Endothelial cell (in vitro differentiated cells): ENCODE measurements at regions not wholly inside any gene's neighbourhood (a gene's known extent, or its start where the extent isn't known, plus 50 kb on each side); places are given as distances from the start of the nearest gene placed in this dataset.

ENCODE experiments used
- DNase-seq: peaks from one replicate; pipeline ENCODE4 v3.0.0; 2021; ENCODE audit warnings: low spot score
- H3K27ac Mint-ChIP-seq: one replicate; pipeline ENCODE4 v1.8.0; 2021; ENCODE audit warnings: mixed read lengths, inconsistent platforms; ENCODE audit not compliant: unreplicated experiment
- H3K27me3 Mint-ChIP-seq: one replicate; pipeline ENCODE4 v1.8.0; 2021; ENCODE audit warnings: mild to moderate bottlenecking, moderate library complexity, mixed read lengths, inconsistent platforms; ENCODE audit not compliant: unreplicated experiment
- H3K36me3 Mint-ChIP-seq: one replicate; pipeline ENCODE4 v1.8.0; 2021; ENCODE audit warnings: mild to moderate bottlenecking, low read depth, mixed read lengths, inconsistent platforms; ENCODE audit not compliant: unreplicated experiment
- H3K4me1 Mint-ChIP-seq: one replicate; pipeline ENCODE4 v1.8.0; 2021; ENCODE audit warnings: mild to moderate bottlenecking, mixed read lengths, inconsistent platforms; ENCODE audit not compliant: unreplicated experiment
- H3K4me3 Mint-ChIP-seq: one replicate; pipeline ENCODE4 v1.8.0; 2021; ENCODE audit warnings: mild to moderate bottlenecking, mixed read lengths, inconsistent platforms; ENCODE audit not compliant: unreplicated experiment
- H3K9me3 Mint-ChIP-seq: one replicate; pipeline ENCODE4 v1.8.0; 2021; ENCODE audit warnings: mixed read lengths, inconsistent platforms; ENCODE audit not compliant: unreplicated experiment
- TF ChIP-seq, protein P1 (sequence below): fragments of 200-600 bp; sonication (generic); IDR thresholded peaks from one replicate; pipeline ENCODE4 v1.5.0; 2021; ENCODE audit warnings: antibody characterized with exemption; ENCODE audit not compliant: unreplicated experiment

DNA sequence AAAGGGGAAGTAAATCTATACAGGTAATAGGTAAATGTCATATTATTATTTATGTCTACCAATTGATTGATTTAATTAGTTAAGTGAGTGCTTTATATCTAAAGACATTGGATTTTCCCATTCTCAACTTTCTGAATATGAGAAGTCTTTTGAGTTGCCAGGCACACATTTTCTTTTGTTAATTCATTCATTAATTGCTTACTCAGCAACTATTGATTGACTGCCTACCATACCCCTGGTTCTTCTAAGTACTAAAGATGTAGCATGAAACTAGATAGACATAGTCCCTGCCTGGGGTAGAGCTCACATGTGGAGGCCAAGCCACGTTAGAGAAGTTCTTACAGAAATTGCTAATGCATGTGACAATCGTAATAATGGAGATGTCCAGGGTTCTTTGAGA is 253.1 kb upstream of the LYZL1 start:
- Mint-ChIP-seq H3K4me3 (no peak overlapping the region), H3K27me3 (no peaks in the 10 kb centered on the region), H3K9me3 (no peaks in the 10 kb centered on the region), H3K27ac (no peak overlapping the region), H3K4me1 (no peaks in the 10 kb centered on the region), H3K36me3 (no peaks in the 10 kb centered on the region)
- TF ChIP-seq, protein P1, sequence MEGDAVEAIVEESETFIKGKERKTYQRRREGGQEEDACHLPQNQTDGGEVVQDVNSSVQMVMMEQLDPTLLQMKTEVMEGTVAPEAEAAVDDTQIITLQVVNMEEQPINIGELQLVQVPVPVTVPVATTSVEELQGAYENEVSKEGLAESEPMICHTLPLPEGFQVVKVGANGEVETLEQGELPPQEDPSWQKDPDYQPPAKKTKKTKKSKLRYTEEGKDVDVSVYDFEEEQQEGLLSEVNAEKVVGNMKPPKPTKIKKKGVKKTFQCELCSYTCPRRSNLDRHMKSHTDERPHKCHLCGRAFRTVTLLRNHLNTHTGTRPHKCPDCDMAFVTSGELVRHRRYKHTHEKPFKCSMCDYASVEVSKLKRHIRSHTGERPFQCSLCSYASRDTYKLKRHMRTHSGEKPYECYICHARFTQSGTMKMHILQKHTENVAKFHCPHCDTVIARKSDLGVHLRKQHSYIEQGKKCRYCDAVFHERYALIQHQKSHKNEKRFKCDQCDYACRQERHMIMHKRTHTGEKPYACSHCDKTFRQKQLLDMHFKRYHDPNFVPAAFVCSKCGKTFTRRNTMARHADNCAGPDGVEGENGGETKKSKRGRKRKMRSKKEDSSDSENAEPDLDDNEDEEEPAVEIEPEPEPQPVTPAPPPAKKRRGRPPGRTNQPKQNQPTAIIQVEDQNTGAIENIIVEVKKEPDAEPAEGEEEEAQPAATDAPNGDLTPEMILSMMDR, result no peak
- no peak for DNase-seq

DNA sequence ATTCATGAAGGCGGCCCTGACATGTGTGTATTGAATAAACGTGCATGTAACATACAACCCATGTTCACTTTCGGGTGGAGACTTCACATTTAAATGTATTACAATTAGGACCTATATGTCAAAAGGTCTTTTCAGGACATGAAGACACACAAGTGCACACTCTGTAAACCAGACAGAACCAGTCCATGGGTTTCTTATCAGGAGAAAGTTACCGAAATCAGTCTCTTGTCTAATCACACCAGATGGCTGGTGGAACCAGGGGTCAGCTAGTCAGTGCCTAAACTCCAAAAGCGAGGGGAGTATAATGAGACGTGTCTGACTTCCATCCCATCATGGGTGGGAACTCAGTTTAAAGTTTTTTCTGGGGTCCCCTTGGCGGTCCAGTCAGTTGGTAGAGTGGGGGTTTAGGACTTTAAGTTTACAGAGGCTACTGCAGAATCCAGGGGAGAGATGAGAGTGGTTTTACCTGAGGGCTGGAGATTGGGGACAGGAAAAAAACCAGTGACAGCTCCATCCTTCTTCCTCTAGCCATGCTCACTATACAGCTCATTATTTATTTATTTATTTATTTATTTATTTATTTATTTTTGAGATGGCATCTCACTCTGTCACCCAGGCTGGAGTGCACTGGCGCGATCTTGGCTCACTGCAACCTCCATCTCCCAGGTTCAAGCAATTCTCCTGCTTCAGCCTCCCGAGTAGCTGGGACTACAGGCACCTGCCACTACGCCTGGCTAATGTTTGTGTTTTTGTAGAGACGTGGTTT is 251.3 kb upstream of the LYZL1 start:
- no peak overlapping the region for H3K4me3 Mint-ChIP-seq
- DNase-seq, result no peak
- H3K27ac Mint-ChIP-seq, result no peak overlapping the region
- no peaks in the 10 kb centered on the region for H3K4me1 Mint-ChIP-seq
- TF ChIP-seq, protein P1, result no peak
- H3K27me3 Mint-ChIP-seq, result peaks cover 2% of the 10 kb centered on the region
- H3K36me3 Mint-ChIP-seq, result no peaks in the 10 kb centered on the region
- H3K9me3 Mint-ChIP-seq, result no peaks in the 10 kb centered on the region

DNA sequence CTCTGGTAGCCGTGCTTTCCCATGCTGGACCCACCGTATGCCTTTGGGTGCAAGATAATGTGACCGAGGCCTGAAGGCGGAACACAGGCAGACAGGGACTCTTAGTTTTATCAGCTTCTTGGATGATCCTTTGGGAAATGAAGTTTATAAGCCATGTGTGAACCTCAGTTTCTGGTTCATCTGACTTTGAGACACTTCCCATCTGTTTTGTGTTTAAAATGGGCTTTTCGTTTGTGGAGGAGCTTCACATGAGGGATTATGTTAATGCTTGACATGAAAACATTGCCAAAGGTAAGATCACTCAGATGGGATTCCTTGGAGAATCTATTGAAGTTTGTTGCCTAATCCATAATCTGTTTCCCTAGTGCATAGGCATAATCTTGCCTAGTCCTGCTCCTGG is 249.8 kb upstream of the LYZL1 start:
- Mint-ChIP-seq H3K4me1 (no peaks in the 10 kb centered on the region), H3K4me3 (no peak overlapping the region), H3K27ac (no peak overlapping the region), H3K36me3 (no peaks in the 10 kb centered on the region), H3K27me3 (peaks cover 2% of the 10 kb centered on the region), H3K9me3 (no peaks in the 10 kb centered on the region)
- TF ChIP-seq, protein P1, result no peak
- no peak for DNase-seq

DNA sequence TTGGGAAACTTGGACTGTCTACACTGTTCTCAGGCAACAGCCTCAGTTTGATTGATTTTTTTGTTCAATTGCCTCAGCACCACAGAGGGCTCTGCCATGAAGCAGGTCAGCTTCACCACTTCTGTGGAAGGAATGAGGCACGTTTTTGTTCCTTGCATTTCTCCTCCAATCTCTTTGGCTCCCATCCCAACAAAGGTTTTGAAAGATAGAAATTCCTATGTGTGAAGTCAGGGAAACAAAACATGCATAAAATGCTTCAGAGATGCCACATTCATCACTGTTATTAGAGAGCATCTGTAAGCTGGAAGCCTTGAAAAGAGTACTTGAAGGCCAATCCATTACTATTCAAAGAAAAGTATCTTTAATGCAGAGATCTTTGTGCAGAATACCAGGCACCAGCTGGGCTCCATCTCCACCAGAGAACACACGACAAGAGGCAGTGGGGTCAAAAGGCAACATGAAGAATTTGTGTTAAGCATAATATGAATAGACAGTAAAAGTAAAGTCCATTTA is 249.1 kb upstream of the LYZL1 start:
- TF ChIP-seq, protein P1, result no peak
- Mint-ChIP-seq H3K4me3 (no peak overlapping the region), H3K4me1 (no peaks in the 10 kb centered on the region), H3K9me3 (no peaks in the 10 kb centered on the region), H3K27ac (no peak overlapping the region), H3K27me3 (peaks cover 2% of the 10 kb centered on the region), H3K36me3 (no peaks in the 10 kb centered on the region)
- no peak for DNase-seq

DNA sequence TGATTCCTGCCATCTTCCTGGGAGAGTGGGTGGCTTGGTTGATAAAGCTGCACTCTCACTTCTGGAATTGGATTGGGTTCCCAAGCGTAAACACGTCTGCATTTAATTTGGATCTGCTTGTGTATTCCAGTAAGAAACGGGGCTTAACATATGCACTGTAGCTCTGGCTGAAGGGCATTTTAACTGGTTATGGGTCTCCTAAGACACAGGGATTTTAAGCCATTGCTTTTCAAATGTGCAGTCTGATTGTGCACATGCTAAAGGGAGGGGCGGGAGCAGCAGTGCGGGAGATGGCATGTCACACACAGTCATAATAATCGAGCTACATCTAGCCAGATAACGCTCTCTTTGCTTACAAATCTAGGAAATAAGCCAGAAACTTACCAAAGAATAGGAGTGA is 247.3 kb upstream of the LYZL1 start:
- no peak for DNase-seq
- Mint-ChIP-seq H3K9me3 (no peaks in the 10 kb centered on the region), H3K27ac (no peak overlapping the region), H3K4me3 (no peak overlapping the region), H3K4me1 (no peaks in the 10 kb centered on the region), H3K27me3 (peaks cover 2% of the 10 kb centered on the region), H3K36me3 (no peaks in the 10 kb centered on the region)
- TF ChIP-seq, protein P1, result no peak
